MM.1S (cell line): ENCODE measurements at regions not wholly inside any gene's neighbourhood (a gene's known extent, or its start where the extent isn't known, plus 50 kb on each side); places are given as distances from the start of the nearest gene placed in this dataset.

Experiments
- DNase-seq: peaks from one replicate; pipeline ENCODE4 v3.0.0-alpha.2; 2015
- H2AFZ ChIP-seq: fragments of 300-600 bp; sonication (generic); 2 replicates; pipeline ENCODE4 v1.6.0; 2016; ENCODE audit warnings: antibody characterized with exemption, low read length
- H3F3A ChIP-seq: fragments of 300-600 bp; sonication (generic); 2 replicates; pipeline ENCODE4 v1.6.1; 2016; ENCODE audit warnings: mild to moderate bottlenecking, antibody characterized with exemption, low read length, moderate library complexity, mixed read lengths; ENCODE audit not compliant: insufficient read depth
- H3K27ac ChIP-seq: fragments of 300-600 bp; sonication (generic); 2 replicates; pipeline ENCODE4 v1.5.1; 2016; ENCODE audit warnings: mild to moderate bottlenecking, low read length
- H3K27me3 ChIP-seq: fragments of 300-600 bp; sonication (generic); replicated peaks from 2 replicates; pipeline ENCODE4 v1.6.0; 2016; ENCODE audit warnings: low read length; ENCODE audit not compliant: insufficient read depth
- H3K36me3 ChIP-seq: fragments of 300-600 bp; sonication (generic); replicated peaks from 2 replicates; pipeline ENCODE4 v1.6.1; 2016; ENCODE audit warnings: mild to moderate bottlenecking, low read length, mixed read lengths; ENCODE audit not compliant: insufficient read depth
- H3K4me1 ChIP-seq: fragments of 300-600 bp; sonication (generic); 2 replicates; pipeline ENCODE4 v1.6.1; 2016; ENCODE audit warnings: low read length, mixed read lengths
- H3K4me2 ChIP-seq: fragments of 300-600 bp; sonication (generic); 2 replicates; pipeline ENCODE4 v1.6.0; 2016; ENCODE audit warnings: low read depth, low read length
- H3K4me3 ChIP-seq: fragments of 300-600 bp; sonication (generic); 2 replicates; pipeline ENCODE4 v1.5.1; 2016; ENCODE audit warnings: low read length, mixed read lengths
- H3K79me2 ChIP-seq: fragments of 300-600 bp; sonication (generic); 2 replicates; pipeline ENCODE4 v1.6.1; 2016; ENCODE audit warnings: mixed run types, low read length, mixed read lengths
- H3K9ac ChIP-seq: fragments of 300-600 bp; sonication (generic); 2 replicates; pipeline ENCODE4 v1.6.1; 2016; ENCODE audit warnings: low read length, mixed read lengths
- H3K9me2 ChIP-seq: fragments of 300-600 bp; sonication (generic); replicated peaks from 2 replicates; pipeline ENCODE4 v1.6.1; 2016; ENCODE audit warnings: mild to moderate bottlenecking, low read length, mixed read lengths; ENCODE audit not compliant: insufficient read depth
- H3K9me3 ChIP-seq: fragments of 300-600 bp; sonication (generic); replicated peaks from 2 replicates; pipeline ENCODE4 v1.6.1; 2016; ENCODE audit warnings: mild to moderate bottlenecking, low read length, mixed read lengths; ENCODE audit not compliant: insufficient read depth
- H4K20me1 ChIP-seq: fragments of 300-600 bp; sonication (generic); 2 replicates; pipeline ENCODE4 v1.6.1; 2016; ENCODE audit warnings: mild to moderate bottlenecking, low read length, moderate library complexity, mixed read lengths; ENCODE audit not compliant: insufficient read depth
- CTCF ChIP-seq: fragments of 300-600 bp; sonication (generic); IDR thresholded peaks from 2 replicates; pipeline ENCODE4 v1.5.1; 2016; ENCODE audit warnings: antibody characterized with exemption, low read length, mixed read lengths
- EZH2 ChIP-seq: fragments of 300-600 bp; sonication (generic); optimal IDR thresholded peaks from 2 replicates; pipeline ENCODE3; 2017; ENCODE audit warnings: low read depth, mild to moderate bottlenecking, antibody characterized with exemption, low read length, mixed read lengths
- EZH2phosphoT487 ChIP-seq: fragments of 300-600 bp; sonication (generic); IDR thresholded peaks from 2 replicates; pipeline ENCODE4 v1.6.1; 2018; ENCODE audit warnings: antibody characterized with exemption, low read length

DNA sequence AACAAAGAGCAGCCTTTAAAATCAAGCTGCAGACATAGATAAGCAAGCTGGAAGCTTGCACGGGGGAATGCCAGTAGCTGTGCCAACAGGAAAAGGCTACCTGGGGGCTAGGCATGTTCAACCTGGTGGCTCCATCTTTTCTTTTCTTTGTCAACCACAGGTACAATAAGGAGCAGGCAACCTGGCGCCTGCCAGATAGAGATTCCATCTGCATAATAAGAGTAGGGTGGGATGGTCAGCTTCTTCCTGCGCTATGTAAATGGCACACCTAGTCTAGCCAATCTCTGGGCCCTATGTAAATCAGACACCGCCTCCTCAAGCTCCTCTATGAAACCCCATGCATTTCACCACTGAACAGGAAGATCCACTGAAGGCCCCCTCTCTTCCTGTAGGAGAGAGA is 87.4 kb upstream of the PKP2 start:
- TF ChIP-seq CTCF (no peak), EZH2phosphoT487 (no peak), EZH2 (no peak)
- H3F3A ChIP-seq, result no peaks in the 10 kb centered on the region
- no peak for DNase-seq
- no peak overlapping the region for H2AFZ ChIP-seq
- no peaks in the 10 kb centered on the region for H3K9me2 ChIP-seq
- H3K4me2 ChIP-seq, result no peak overlapping the region
- H3K36me3 ChIP-seq, result no peaks in the 10 kb centered on the region
- no peaks in the 10 kb centered on the region for H3K27me3 ChIP-seq
- H3K4me1 ChIP-seq, result no peaks in the 10 kb centered on the region
- no peaks in the 10 kb centered on the region for H3K79me2 ChIP-seq
- no peaks in the 10 kb centered on the region for H4K20me1 ChIP-seq
- H3K9me3 ChIP-seq, result no peaks in the 10 kb centered on the region
- no peak overlapping the region for H3K4me3 ChIP-seq
- H3K9ac ChIP-seq, result no peak overlapping the region
- H3K27ac ChIP-seq, result no peak overlapping the region

DNA sequence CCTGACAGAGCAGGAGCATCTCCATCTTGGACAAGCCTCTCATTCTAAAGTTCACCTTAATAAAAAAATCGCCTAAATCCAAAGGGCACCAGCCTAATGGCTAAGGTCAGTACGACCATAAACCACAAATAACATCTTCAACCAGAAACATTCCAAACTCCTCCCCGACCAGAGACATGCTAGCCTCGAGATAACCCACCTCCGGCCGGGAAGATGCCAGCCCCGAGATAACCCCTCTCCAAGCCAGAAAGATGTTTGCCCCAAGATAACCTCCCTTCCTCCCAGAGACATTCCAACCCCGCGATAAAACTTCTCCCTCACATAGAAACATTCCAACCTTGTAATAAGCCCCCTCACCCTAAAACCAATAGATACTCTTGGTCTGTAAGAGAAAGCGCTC is 86.8 kb upstream of the PKP2 start:
- no peaks in the 10 kb centered on the region for H3F3A ChIP-seq
- no peak overlapping the region for H3K4me2 ChIP-seq
- TF ChIP-seq EZH2phosphoT487, result no peak
- no peak for TF ChIP-seq CTCF
- no peak for TF ChIP-seq EZH2
- no peak for DNase-seq
- no peak overlapping the region for H3K27ac ChIP-seq
- no peaks in the 10 kb centered on the region for H3K4me1 ChIP-seq
- no peak overlapping the region for H2AFZ ChIP-seq
- H3K9ac ChIP-seq, result no peak overlapping the region
- H3K36me3 ChIP-seq, result no peaks in the 10 kb centered on the region
- H4K20me1 ChIP-seq, result no peaks in the 10 kb centered on the region
- no peaks in the 10 kb centered on the region for H3K9me3 ChIP-seq
- no peak overlapping the region for H3K4me3 ChIP-seq
- H3K79me2 ChIP-seq, result no peaks in the 10 kb centered on the region
- H3K9me2 ChIP-seq, result no peaks in the 10 kb centered on the region
- no peaks in the 10 kb centered on the region for H3K27me3 ChIP-seq

- H3K79me2 ChIP-seq, result no peaks in the 10 kb centered on the region
- H4K20me1 ChIP-seq, result no peaks in the 10 kb centered on the region
- no peaks in the 10 kb centered on the region for H3K4me1 ChIP-seq
- no peak overlapping the region for H3K4me2 ChIP-seq
- TF ChIP-seq EZH2phosphoT487, result no peak
- TF ChIP-seq CTCF, result no peak
- TF ChIP-seq EZH2, result no peak
- H3K9ac ChIP-seq, result no peak overlapping the region
- no peak overlapping the region for H3K4me3 ChIP-seq
- no peaks in the 10 kb centered on the region for H3K27me3 ChIP-seq
- H3K36me3 ChIP-seq, result no peaks in the 10 kb centered on the region
- no peak overlapping the region for H2AFZ ChIP-seq
- H3K27ac ChIP-seq, result no peak overlapping the region
- H3K9me2 ChIP-seq, result no peaks in the 10 kb centered on the region
- H3F3A ChIP-seq, result no peaks in the 10 kb centered on the region
- no peaks in the 10 kb centered on the region for H3K9me3 ChIP-seq
- DNase-seq, result no peak
Observed at GRCh38 chr12:32981139-32981538, 84.6 kb upstream of the PKP2 start.

DNA sequence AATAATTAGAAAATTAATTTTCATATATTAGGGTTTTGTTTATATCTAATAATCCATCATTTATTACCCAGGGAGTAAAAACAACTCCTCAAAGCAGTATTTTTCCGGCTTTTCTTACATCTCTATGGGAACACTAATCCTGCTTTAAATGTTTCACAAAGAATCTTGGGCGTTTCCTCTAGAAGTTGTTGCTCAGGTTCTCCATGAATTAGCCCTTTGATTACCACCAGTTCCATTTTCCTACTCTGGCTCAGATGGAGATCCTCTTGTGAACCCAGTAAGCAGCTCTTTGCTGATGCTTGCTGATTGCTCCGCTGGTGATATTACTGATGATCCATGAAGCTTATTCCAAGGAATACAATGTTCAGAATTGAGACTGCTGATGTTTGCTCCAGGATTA is 78.5 kb upstream of the PKP2 start:
- no peaks in the 10 kb centered on the region for H3K9me3 ChIP-seq
- no peak overlapping the region for H3K4me2 ChIP-seq
- H4K20me1 ChIP-seq, result no peaks in the 10 kb centered on the region
- no peaks in the 10 kb centered on the region for H3K4me1 ChIP-seq
- H3K36me3 ChIP-seq, result no peaks in the 10 kb centered on the region
- no peak overlapping the region for H3K9ac ChIP-seq
- no peak for DNase-seq
- no peak overlapping the region for H2AFZ ChIP-seq
- no peaks in the 10 kb centered on the region for H3F3A ChIP-seq
- H3K27me3 ChIP-seq, result no peaks in the 10 kb centered on the region
- no peak overlapping the region for H3K4me3 ChIP-seq
- H3K27ac ChIP-seq, result no peak overlapping the region
- H3K9me2 ChIP-seq, result no peaks in the 10 kb centered on the region
- no peaks in the 10 kb centered on the region for H3K79me2 ChIP-seq
- no peak for TF ChIP-seq EZH2
